ENCODE measurements at regions not wholly inside any gene's neighbourhood (a gene's known extent, or its start where the extent isn't known, plus 50 kb on each side); places are given as distances from the start of the nearest gene placed in this dataset.

GRCh38 chr11:106295974-106296373, 218.5 kb downstream of the AASDHPPT start:
- no peak overlapping the region for H3K4me3 ChIP-seq (ENCODE audit: low read depth, low read length)
- TF ChIP-seq CTCF (IDR thresholded peaks at IDR 0.05; ENCODE audit: insufficient read depth, low read depth, low read length): no peak
- DNase-seq (ENCODE audit: low read depth): no peak

- no peak overlapping the region for H3K4me3 ChIP-seq (ENCODE audit: low read depth, low read length)
- TF ChIP-seq CTCF (IDR thresholded peaks at IDR 0.05; ENCODE audit: insufficient read depth, low read depth, low read length): no peak
- DNase-seq (ENCODE audit: low read depth): no peak
These were observed 225.0 kb downstream of the AASDHPPT start for GRCh38 chr11:106302416-106302815.

- no peak overlapping the region for H3K4me3 ChIP-seq (ENCODE audit: low read depth, low read length)
- no peak for TF ChIP-seq CTCF (IDR thresholded peaks at IDR 0.05; ENCODE audit: insufficient read depth, low read depth, low read length)
- peak; percentile 16 for DNase-seq (ENCODE audit: low read depth)
These were observed 226.8 kb downstream of the AASDHPPT start for GRCh38 chr11:106304274-106304673.

- no peak overlapping the region for H3K4me3 ChIP-seq (ENCODE audit: low read depth, low read length)
- no peak for DNase-seq (ENCODE audit: low read depth)
- no peak for TF ChIP-seq CTCF (IDR thresholded peaks at IDR 0.05; ENCODE audit: insufficient read depth, low read depth, low read length)
These were observed 228.0 kb downstream of the AASDHPPT start for GRCh38 chr11:106305458-106305857.

- TF ChIP-seq CTCF (IDR thresholded peaks at IDR 0.05; ENCODE audit: insufficient read depth, low read depth, low read length): peak; percentile 20
- no peak overlapping the region for H3K4me3 ChIP-seq (ENCODE audit: low read depth, low read length)
- no peak for DNase-seq (ENCODE audit: low read depth)
These were observed 229.5 kb downstream of the AASDHPPT start for GRCh38 chr11:106306942-106307341.

- TF ChIP-seq CTCF (IDR thresholded peaks at IDR 0.05; ENCODE audit: insufficient read depth, low read depth, low read length): no peak
- no peak overlapping the region for H3K4me3 ChIP-seq (ENCODE audit: low read depth, low read length)
- peak; percentile 25 for DNase-seq (ENCODE audit: low read depth)
These were observed 231.7 kb downstream of the AASDHPPT start for GRCh38 chr11:106309070-106309684.

Data from fibroblast of villous mesenchyme (primary cell).